Hepatocyte (in vitro differentiated cells): ENCODE measurements at regions not wholly inside any gene's neighbourhood (a gene's known extent, or its start where the extent isn't known, plus 50 kb on each side); places are given as distances from the start of the nearest gene placed in this dataset.
A peak's percentile ranks its signal among the peaks of the same experiment; 100 is the strongest.
"Not testable (repeated sequence)": the region's sequence is repeated elsewhere in the genome, so short reads cannot be mapped to it uniquely, and the experiment has no call there.

Experiments used
- DNase-seq: peaks from one replicate; pipeline ENCODE4 v3.0.0-alpha.2; 2016; ENCODE audit warnings: low spot score
- H2AFZ ChIP-seq: fragments of 200-600 bp; sonication (generic); 2 replicates; pipeline ENCODE4 v1.6.0; 2016; ENCODE audit warnings: antibody characterized with exemption, mild to moderate bottlenecking
- H3K27ac ChIP-seq: fragments of 200-600 bp; sonication (generic); 2 replicates; pipeline ENCODE4 v1.5.1; 2016; ENCODE audit warnings: mild to moderate bottlenecking
- H3K27me3 ChIP-seq: fragments of 200-600 bp; sonication (generic); 2 replicates; pipeline ENCODE4 v1.6.1; 2016
- H3K36me3 ChIP-seq: fragments of 200-600 bp; sonication (generic); replicated peaks from 2 replicates; pipeline ENCODE4 v1.5.1; 2016; ENCODE audit warnings: low read depth; ENCODE audit not compliant: insufficient read depth
- H3K4me1 ChIP-seq: fragments of 200-600 bp; sonication (generic); 2 replicates; pipeline ENCODE4 v1.5.1; 2016; ENCODE audit warnings: mild to moderate bottlenecking, moderate library complexity; ENCODE audit not compliant: insufficient read depth
- H3K4me2 ChIP-seq: fragments of 200-600 bp; sonication (generic); 2 replicates; pipeline ENCODE4 v1.6.0; 2016
- H3K4me3 ChIP-seq: fragments of 200-600 bp; sonication (generic); 2 replicates; pipeline ENCODE4 v1.5.1; 2016; ENCODE audit warnings: mild to moderate bottlenecking
- H3K79me2 ChIP-seq: fragments of 200-600 bp; sonication (generic); 2 replicates; pipeline ENCODE4 v1.6.0; 2017; ENCODE audit warnings: mild to moderate bottlenecking
- H3K9me2 ChIP-seq: fragments of 200-600 bp; sonication (generic); replicated peaks from 2 replicates; pipeline ENCODE4 v1.6.0; 2017; ENCODE audit warnings: mild to moderate bottlenecking; ENCODE audit not compliant: insufficient read depth
- H3K9me3 ChIP-seq: fragments of 200-600 bp; sonication (generic); 2 replicates; pipeline ENCODE4 v1.5.1; 2016; ENCODE audit warnings: low read depth, mild to moderate bottlenecking
- H4K20me1 ChIP-seq: fragments of 200-600 bp; sonication (generic); 2 replicates; pipeline ENCODE4 v1.6.0; 2016; ENCODE audit warnings: mild to moderate bottlenecking; ENCODE audit not compliant: insufficient read depth, poor library complexity, severe bottlenecking
- CTCF ChIP-seq: fragments of 200-600 bp; sonication (generic); IDR thresholded peaks from 2 replicates; pipeline ENCODE4 v1.5.1; 2016; ENCODE audit warnings: antibody characterized with exemption, mild to moderate bottlenecking; ENCODE audit not compliant: poor library complexity
- EZH2 ChIP-seq: fragments of 200-600 bp; sonication (generic); IDR thresholded peaks from 2 replicates; pipeline ENCODE4 v1.6.1; 2016; ENCODE audit warnings: antibody characterized with exemption, mild to moderate bottlenecking, borderline replicate concordance
- EZH2phosphoT487 ChIP-seq: fragments of 200-600 bp; sonication (generic); IDR thresholded peaks from one replicate; pipeline ENCODE4 v1.6.1; 2018; ENCODE audit warnings: antibody characterized with exemption, mild to moderate bottlenecking, low read depth, moderate library complexity; ENCODE audit not compliant: unreplicated experiment, severe bottlenecking
- WGBS: methylation state at CpG from one replicate; pipeline ENCODE4 v1.1.6; 2016; ENCODE audit warnings: low lambda C conversion rate; ENCODE audit errors: missing lambda C conversion rate; 5-methylcytosine and 5-hydroxymethylcytosine counted together

GRCh38 chr10:21349912-21350286 lies 175.6 kb downstream of the SKIDA1 start:
- Histone ChIP-seq H3K27me3 (no peaks in the 10 kb centered on the region), H3K4me2 (peak overlapping the region; percentile 36), H3K36me3 (no peaks in the 10 kb centered on the region), H3K27ac (peak overlapping the region; percentile 54), H3K4me1 (peaks cover 14% of the 10 kb centered on the region), H2AFZ (peak overlapping the region; percentile 14), H3K4me3 (no peak overlapping the region), H3K9me3 (no peaks in the 10 kb centered on the region), H3K9me2 (no peaks in the 10 kb centered on the region), H4K20me1 (no peaks in the 10 kb centered on the region), H3K79me2 (no peaks in the 10 kb centered on the region)
- DNase-seq = no peak
- TF ChIP-seq CTCF = no peak
- no peak for TF ChIP-seq EZH2
- no peak for TF ChIP-seq EZH2phosphoT487
- WGBS = 58% methylated on average over 3 of the region's 3 CpGs

GRCh38 chr10:21347785-21348170 lies 177.7 kb downstream of the SKIDA1 start:
- Histone ChIP-seq H3K4me3 (no peak overlapping the region), H3K27ac (no peak overlapping the region), H3K27me3 (no peaks in the 10 kb centered on the region), H3K79me2 (no peaks in the 10 kb centered on the region), H3K4me2 (no peak overlapping the region), H3K9me2 (no peaks in the 10 kb centered on the region), H3K36me3 (no peaks in the 10 kb centered on the region), H3K4me1 (peaks cover 14% of the 10 kb centered on the region), H3K9me3 (no peaks in the 10 kb centered on the region), H2AFZ (no peak overlapping the region), H4K20me1 (no peaks in the 10 kb centered on the region)
- TF ChIP-seq EZH2phosphoT487 (no peak), CTCF (no peak), EZH2 (no peak)
- DNase-seq = no peak
- WGBS = 91% methylated on average over 2 of the region's 2 CpGs

- 89% methylated on average over 7 of the region's 7 CpGs for WGBS
These were observed 178.3 kb downstream of the SKIDA1 start for GRCh38 chr10:21347043-21347784.

GRCh38 chr10:21343087-21343486 lies 182.4 kb downstream of the SKIDA1 start:
- Histone ChIP-seq H3K79me2 (no peaks in the 10 kb centered on the region), H3K4me3 (no peak overlapping the region), H3K9me3 (no peaks in the 10 kb centered on the region), H3K4me2 (no peak overlapping the region), H4K20me1 (no peaks in the 10 kb centered on the region), H3K36me3 (no peaks in the 10 kb centered on the region), H3K27me3 (no peaks in the 10 kb centered on the region), H3K27ac (no peak overlapping the region), H3K9me2 (no peaks in the 10 kb centered on the region), H3K4me1 (no peaks in the 10 kb centered on the region), H2AFZ (no peak overlapping the region)
- 100% methylated on average over 3 of the region's 3 CpGs for WGBS
- TF ChIP-seq CTCF (no peak), EZH2phosphoT487 (no peak), EZH2 (no peak)
- DNase-seq = no peak

More at GRCh38 chr10:21347043-21347784, 178.3 kb downstream of the SKIDA1 start:
- Histone ChIP-seq H3K36me3 (no peaks in the 10 kb centered on the region), H2AFZ (no peak overlapping the region), H3K27ac (no peak overlapping the region), H3K27me3 (no peaks in the 10 kb centered on the region), H4K20me1 (no peaks in the 10 kb centered on the region), H3K4me2 (no peak overlapping the region), H3K4me3 (no peak overlapping the region), H3K9me3 (no peaks in the 10 kb centered on the region), H3K9me2 (no peaks in the 10 kb centered on the region), H3K79me2 (no peaks in the 10 kb centered on the region), H3K4me1 (peaks cover 14% of the 10 kb centered on the region)
- TF ChIP-seq EZH2phosphoT487 = no peak
- DNase-seq = no peak

GRCh38 chr10:21342499-21342898 lies 183.0 kb downstream of the SKIDA1 start:
- DNase-seq, H3K4me1 ChIP-seq, H4K20me1 ChIP-seq, H3K27ac ChIP-seq, H3K27me3 ChIP-seq, H2AFZ ChIP-seq, H3K36me3 ChIP-seq, H3K4me3 ChIP-seq, H3K9me3 ChIP-seq, H3K79me2 ChIP-seq, H3K4me2 ChIP-seq, H3K9me2 ChIP-seq: not testable (repeated sequence)
- 85% methylated on average over 1 of the region's 1 CpG for WGBS
